ELF-1 (cell line): ENCODE measurements at regions not wholly inside any gene's neighbourhood (a gene's known extent, or its start where the extent isn't known, plus 50 kb on each side); places are given as distances from the start of the nearest gene placed in this dataset.
"Not testable (repeated sequence)": the region's sequence is repeated elsewhere in the genome, so short reads cannot be mapped to it uniquely, and the experiment has no call there.

ENCODE experiments used
- DNase-seq: peaks from one replicate; pipeline ENCODE4 v3.0.0-alpha.2; 2016; ENCODE audit warnings: low read depth, low spot score

DNA sequence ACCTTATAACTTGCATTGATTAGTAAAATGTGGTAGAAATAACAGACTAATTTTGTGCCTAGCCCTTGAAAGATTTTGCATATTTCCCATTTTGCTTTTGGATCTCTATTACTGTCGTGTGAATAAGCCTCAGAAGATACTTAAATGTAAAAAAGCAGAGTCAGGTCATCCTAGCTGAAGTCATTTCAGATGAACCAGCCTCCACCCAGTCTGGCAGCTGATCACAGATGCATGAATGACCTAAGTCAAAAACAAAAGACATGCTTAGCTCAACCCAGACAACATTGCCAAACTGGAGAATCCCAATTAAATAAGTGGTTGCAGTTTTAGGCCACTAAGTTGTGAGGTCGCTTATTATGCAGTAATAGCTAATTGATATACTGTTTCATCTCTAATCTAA lies 349.9 kb downstream of the C12orf50 start:
- DNase-seq, result no peak

DNA sequence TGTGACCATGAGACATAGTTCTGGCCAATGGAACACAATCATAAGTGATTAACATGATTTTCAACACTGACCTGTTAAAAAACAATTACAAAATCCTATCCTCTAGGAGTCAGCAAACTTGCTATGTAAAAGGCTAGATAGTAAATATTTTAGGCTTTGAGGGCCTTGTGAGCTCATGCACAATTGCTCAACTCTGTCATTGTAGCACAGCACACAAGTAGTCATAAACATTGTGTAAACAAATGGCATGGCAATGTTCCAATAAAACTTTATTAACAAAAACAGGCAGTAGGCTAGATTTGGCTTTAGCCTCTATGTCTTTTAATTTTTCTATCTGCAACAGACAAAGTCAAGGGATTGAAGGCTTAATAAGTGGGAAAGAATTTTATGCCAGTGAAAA lies 350.7 kb downstream of the C12orf50 start:
- DNase-seq, result no peak

DNA sequence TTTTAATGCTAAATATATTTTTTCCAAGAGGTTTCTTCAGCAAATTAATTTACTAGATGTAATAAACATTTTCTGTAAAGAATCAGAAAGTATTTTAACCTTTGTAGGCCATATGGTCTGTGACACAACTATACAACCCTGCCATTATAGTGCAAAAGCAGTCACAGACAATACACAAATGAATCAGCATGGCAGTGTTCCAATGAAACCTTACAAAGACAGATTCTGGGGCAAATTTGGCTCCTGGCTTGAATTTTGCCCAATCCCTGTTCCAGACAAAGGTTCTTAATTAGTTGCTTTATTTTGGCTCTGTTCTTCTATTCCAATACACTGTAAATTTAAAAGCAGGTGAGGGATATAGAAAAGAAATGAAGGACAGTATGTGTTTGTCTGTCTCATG lies 352.5 kb downstream of the C12orf50 start:
- DNase-seq, result no peak

DNA sequence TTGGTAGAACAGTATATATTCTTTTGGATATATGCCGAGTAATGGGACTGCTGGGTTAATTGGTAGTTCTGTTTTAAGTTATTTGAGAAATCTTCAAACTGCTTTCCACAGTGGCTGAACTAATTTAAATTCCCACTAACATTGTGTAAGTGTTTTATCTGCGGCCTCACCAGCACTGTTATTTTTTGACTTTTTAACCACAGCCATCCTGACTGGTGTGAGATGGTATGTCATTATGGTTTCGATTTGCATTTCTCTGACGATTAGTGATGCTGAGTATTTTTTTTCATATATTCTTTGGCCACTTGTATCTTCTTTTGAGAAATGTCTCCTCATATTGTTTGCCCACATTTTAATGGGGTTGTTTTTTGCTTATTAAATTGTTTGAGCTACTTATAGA lies 357.4 kb downstream of the C12orf50 start:
- no peak for DNase-seq

DNA sequence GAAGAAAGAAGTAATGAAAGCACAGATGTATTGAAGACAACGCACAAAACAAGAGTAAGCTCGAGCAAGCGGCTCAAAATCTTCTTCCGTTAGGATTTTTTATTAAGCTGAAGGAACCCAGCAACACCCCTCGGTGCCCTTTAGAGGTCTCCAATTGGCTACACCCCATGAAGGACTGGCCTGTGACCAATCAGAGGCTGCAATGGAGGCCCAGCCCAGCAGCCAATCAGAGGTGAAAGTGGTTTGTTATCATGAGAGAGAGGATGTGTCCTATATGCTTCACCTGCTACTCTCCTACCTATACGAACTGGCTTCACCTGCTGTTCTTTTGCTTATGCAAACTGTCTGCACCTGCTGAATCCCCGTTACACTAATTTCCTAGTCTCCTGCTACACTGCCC lies 358.8 kb downstream of the C12orf50 start:
- DNase-seq, result no peak

DNA sequence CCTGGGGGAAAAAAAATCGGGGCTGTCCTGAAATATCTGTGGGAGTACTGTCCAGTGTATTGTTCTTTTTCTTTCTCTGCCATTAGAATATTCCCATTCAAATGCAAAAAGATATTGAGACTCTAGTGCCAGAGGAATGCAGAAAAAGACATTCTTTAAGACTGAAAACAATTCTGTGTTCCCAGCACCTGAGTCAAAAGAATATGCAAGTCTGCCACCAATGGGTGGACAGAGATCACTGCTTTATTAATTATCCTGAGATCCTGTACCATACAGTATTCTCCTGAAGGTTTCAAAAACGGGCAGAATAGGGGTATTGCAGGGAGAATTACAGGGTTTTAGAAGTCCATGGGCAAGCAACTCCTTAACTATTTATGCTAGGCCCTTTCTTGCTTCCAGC lies 361.8 kb downstream of the C12orf50 start:
- no peak for DNase-seq

DNA sequence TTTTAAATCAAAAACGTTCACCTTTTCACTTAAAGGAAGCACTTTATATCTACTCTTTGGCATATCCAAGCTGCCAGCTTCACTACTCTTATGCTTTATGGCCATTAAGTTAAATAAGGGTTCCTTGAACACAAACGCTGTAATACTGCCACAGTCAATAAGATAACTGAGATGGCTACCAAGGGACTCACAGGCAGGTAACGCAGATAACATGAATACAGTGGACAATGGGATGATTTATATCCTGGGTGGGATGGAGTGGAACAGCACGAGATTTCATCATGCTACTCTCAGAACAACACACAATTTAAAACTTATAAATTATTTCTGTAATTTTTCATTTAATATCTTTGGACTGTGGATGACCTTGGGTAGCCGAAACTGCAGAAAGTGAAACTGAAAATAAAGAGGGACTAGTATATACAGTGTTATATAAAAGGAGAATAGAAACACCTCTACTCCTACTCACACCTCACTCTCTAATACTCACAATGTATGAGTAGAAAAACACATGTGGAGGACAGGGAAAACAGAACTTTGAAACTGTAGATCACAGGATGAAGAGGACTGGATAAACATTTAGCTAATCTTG lies 367.3 kb downstream of the C12orf50 start:
- DNase-seq, result no peak

GRCh38 chr12:87660987-87661774 lies 368.0 kb downstream of the C12orf50 start:
- no peak for DNase-seq

DNA sequence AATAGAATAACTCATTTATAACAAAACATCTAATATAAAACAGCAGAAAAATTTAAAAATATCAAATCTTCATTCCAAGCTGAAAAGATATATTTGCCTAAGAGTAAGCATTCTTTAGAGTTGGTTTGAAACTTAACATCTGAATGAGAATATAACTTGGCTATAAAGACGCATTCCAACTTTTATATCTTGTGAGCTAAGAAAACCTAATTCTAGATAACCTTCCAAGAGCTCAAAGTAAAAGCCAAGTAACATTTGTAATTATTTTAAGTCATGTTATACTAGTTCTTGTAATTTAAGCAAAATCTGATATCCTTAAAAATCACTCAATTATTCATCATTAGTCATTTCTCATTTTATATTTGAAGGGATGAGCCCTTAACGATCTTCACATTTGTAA lies 368.9 kb downstream of the C12orf50 start:
- DNase-seq, result no peak

DNA sequence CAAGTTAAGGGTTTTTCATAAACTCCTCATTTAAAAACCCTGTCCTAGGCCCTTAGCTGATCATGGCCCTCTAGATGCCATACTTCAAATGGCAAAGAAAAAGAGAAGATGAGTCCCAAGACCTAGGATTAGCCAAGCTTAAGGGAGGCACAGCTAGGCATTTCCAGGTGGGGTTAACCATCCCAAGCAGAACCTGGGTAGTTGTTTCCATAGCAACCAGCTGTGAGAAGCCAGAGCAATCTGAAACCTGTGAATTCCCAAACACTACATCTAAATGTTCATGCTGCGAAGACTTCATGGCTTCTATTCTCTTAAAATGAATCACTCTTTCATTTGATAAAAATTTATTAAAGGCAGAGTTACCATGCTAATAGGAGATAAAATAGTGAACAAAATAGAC lies 372.9 kb downstream of the C12orf50 start:
- no peak for DNase-seq

- no peak for DNase-seq
Measured at GRCh38 chr12:87651670-87652425, 377.4 kb downstream of the C12orf50 start.

- no peak for DNase-seq
Measured at GRCh38 chr12:87642245-87642644, 387.0 kb downstream of the C12orf50 start.

DNA sequence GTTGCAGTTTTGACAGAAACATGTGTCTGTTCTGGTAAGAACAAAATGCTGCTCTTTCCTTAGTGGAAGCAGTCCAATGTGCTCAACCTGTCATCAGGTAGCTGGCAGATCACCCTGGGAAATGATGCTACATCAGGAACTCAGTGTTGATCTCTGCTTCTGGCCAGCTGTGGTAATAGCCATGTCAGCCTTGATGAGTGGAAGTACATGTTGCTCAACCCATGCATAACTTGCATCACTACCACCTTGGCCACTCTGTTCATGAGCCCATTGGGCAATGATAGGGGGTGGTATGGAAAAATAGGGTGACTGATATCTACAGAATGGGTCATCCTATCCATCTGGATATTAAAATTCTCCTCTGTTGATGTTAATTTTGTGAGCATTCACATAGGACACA lies 411.0 kb downstream of the C12orf50 start:
- DNase-seq, result no peak

- no peak for DNase-seq
Measured at GRCh38 chr12:87612996-87613395, 416.2 kb downstream of the C12orf50 start.

DNA sequence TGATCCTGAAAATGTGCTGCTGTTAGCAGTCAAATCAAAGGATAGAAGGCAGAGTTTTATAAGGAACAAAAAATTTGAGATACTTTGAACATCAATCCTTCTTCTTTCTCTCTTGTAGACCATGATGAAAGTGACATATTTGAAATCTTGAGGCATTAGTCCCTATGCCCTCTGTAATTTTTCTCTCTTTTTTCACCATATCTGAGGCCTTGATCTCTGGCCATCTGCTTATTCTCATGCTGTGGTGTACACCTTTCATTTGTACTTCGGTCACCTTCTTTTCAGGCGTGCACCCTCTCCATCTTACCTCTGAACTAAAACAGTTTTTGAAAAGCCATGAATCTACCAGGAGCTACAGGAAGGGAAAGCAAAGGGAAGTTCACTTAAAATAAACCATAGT lies 420.9 kb downstream of the C12orf50 start:
- no peak for DNase-seq

GRCh38 chr12:87603727-87604126 lies 425.5 kb downstream of the C12orf50 start:
- DNase-seq, result no peak

- no peak for DNase-seq
Measured at GRCh38 chr12:87599459-87599858, 429.7 kb downstream of the C12orf50 start.

DNA sequence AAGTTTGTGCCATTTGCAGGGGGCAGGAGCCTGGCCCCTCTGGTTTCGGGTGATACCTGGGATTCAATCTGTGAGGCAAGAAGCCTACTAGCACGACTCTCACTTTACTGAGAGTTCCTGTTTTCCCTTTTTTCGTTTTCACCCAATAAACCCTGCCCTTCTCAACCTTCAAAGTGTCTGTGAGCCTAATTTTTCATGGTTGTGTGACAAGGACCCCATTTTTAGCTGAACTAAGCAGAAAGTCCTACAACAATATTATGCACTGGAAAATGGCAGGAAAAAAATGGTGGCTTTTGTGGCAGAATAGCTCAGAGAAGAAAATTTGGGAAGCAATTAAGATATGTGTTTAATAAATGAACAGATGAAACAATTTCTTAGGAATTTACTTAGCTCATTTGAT lies 432.1 kb downstream of the C12orf50 start:
- DNase-seq, result no peak

DNA sequence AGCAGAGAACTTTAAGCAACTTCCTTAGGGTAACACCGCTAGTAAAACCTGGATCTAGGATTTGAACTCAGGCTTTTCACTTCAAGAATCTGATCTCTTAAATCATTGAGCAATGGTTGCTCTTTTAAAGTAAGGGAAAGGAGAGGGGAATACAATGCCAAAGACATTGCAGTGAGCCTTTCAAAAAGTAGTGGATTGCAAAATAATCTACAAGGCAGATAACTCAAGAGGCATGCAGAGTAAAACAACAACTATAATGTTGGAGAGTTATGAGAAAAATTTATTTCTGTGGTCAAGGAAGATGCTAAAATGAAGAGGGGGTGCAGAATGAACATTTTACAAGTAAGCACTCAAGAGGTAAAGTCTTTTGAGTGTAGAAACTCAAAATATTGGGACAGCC lies 432.6 kb downstream of the C12orf50 start:
- no peak for DNase-seq

- DNase-seq, result no peak
Measured at GRCh38 chr12:87596134-87596533, 433.1 kb downstream of the C12orf50 start.

DNA sequence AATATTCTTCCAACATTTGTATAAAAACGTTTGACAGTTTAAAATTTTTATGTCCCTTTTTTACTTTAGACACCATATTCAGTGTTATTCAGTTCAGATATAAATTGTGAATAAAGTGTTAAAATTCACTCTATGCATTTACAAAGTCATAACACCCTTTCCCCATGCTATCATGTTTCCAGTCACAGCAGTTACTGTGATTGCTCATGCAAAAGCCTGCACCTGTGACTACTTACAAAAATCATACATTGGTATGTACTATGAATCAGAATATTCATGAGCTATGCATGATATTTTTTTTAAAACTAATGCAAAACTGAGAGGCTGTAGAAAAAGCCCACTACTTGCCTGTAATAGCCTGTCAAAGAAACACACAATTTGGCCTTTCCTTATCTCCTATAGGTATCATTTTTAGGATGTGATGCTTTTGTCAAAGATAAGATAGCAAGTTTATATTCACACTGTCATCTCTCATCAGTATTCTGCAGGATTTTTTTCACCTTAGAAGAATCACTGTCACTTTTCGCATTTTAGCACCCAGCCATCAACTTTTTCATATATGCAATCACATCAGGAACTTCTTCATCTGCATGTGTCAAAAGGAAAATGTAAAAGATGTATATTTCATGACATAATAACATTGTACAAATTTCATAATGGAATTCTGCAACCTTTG lies 443.2 kb downstream of the C12orf50 start:
- DNase-seq, result no peak

DNA sequence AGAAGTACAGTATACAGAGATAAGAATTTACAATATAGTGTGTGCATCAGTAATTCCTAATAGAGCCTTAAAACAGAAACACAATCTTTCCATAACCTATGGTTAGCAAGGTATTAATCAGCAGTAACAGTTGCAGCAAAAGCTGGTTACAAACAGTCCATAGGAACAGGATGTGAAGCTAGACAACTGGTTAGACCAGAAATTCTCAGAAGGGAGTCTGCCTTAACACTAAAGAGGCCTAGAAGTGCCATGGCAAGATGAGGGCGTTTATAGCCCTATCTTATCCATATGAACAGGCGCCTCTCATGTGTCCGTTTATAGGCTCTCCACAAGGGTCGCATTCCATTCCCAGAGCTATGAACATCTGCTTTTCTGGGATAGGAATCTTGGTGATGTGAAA lies 450.1 kb downstream of the C12orf50 start:
- not testable (repeated sequence) for DNase-seq
